GM19452 (cell line): ENCODE measurements at regions not wholly inside any gene's neighbourhood (a gene's known extent, or its start where the extent isn't known, plus 50 kb on each side); places are given as distances from the start of the nearest gene placed in this dataset.

Experiments
- ATAC-seq: cut with Tn5 transposase; IDR thresholded peaks from one replicate; pipeline ENCODE4 v1.9.1; 2021; ENCODE audit not compliant: unreplicated experiment

DNA sequence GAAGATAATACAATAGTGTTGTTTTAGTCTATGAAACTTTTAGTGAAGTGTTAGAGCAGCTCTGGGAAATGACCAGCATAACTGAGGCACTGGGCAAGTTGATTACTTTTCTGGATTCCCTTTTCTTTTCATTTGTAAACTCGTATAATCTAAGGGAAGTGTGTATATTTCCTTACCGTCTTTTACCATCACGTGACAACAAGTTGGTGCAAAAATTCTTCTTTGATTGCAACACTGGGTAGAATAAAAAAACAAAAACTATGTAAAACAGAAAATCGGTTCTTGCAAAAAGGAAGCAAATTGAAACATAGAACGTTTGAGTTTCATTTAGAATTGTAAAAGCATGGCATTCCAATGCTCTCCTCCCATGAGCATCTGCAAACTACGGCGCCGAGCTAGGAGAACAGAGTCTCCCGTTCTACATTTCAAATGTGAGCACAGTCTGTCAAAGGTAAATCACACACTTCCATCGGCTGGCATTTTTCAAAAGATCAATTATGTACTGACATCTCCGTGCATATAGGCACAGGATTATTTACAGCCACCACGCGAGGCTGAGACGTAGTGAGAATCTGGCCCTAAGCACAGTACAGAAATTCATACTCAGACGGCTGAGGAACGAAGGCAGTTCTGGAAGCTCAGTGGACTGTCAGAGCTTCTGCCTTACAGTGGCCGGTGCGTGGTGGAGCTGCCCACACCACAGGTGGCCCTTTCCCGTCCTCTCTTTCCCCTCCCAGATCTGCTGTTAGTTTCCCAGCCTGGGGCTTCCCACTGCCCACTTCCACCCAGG lies 314.0 kb downstream of the BMP7 start:
- ATAC-seq = no peak

DNA sequence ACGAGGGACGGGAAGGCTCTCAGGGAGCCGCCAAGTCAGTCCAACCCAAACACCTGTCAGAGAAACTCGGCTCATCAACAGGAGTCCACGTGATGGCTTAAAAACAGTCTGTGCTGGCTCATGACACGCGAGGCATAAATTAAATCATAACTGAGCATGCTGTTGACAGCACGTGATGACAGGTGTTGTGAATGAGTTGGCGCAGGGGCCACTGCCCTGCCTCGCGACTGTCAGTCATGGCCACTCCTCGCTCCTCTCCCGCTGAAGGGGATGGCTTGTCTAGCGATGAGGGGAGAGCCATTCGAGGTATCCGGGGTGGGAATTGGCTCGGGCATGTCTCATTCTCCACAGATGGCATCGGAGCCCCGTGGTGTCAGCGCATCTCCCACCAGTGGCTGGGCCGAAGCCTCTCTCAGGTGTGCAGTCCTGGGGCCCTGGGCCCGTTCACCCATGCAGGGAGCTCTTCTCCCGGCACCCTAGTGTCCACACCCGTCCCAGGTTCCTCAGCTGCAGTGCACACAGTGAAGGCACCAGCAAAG lies 313.3 kb downstream of the BMP7 start:
- ATAC-seq = no peak

DNA sequence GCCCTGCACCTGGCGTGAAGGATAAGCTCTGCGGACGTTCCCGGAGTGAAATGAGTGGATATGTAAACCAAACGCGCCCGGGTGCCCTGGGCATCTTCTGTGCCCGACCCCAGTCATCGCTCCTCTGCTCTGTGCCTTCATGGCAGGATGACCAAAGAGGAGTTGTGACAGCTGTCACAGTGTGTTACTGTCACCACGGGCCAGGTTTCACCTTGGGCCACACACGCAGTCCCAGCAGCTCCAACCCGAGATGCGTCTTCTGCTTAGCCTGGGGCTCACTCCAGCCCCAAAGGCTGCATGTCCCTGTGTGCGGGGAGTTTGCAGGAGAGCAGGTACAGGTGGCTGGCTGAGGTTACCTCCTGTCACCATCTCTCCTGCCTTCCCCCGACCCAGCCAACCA lies 311.6 kb downstream of the BMP7 start:
- no peak for ATAC-seq

DNA sequence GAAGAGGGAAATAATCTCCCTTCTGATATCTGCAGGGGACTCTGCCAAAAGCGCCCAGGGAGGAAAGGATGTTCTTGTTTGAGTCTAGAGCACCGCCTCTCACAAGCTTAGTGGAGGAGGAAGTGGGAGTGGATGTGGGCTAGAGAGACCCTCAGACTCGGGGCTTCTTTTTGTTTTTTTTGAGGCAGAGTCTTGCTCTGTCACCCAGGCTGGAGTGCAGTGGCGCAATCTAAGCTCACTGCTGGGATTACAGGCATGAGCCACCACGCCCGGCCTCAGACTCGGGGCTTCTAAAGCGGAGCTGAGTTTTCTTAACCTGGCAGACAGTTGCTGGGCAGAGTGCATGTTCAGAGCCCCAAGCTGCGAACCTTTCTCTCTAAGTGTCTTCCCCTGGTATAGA lies 310.8 kb downstream of the BMP7 start:
- ATAC-seq = no peak

DNA sequence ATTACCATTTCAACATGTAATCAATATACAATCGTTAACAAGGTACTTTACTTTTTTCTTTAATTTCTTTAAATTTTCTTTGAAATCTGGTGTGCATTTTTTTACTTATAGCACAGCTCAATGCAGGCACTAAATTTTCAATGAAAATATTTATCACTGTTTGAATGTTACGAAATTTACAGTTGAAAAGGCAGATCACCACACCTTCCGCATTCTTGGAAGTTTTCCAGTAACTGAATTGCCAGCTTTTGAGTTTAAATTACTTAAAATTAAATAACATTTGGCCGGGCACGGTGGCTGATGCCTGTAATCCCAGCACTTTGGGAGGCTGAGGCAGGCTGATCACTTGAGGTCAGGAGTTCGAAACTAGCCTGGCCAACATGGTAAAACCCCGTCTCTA lies 309.9 kb downstream of the BMP7 start:
- ATAC-seq = no peak

DNA sequence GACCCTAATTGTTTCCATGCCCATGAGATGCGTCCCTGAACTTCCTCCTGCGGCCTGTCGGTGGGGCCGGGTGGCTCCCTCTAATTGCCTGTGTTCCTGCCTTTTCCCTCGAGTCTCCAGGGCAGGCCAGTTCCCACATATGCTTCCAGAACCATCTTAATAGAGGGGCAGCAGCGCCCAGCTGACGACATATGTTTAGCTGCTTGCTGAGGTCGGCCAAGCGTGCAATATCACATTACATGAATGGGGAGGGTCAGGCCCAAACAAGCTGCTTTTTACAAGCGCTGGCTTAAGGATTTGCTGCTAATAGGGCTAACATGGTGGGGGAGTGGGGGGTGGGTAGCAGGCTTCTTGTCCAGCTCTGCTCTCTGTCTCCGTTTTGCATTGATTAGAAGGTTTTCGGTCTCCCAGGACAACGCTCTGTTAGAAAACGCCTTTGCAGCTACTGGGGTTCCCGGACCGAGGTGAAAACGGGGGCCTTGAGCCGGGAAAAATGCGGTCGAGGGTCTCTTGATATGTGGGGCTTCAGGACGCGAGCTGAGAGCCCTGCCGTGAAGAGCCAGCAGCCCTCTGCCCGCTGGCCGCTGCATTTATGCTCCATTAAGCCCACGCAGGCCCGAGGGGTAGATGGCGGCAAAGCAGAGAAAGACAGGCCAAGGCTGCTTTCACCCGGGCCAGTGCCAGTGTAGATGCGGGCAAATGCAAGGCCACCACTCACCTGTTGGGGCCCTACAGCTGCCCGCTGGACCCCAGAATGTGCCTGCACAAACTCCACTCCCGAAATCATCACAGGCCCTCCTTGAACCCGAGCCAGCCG lies 308.5 kb downstream of the BMP7 start:
- no peak for ATAC-seq

DNA sequence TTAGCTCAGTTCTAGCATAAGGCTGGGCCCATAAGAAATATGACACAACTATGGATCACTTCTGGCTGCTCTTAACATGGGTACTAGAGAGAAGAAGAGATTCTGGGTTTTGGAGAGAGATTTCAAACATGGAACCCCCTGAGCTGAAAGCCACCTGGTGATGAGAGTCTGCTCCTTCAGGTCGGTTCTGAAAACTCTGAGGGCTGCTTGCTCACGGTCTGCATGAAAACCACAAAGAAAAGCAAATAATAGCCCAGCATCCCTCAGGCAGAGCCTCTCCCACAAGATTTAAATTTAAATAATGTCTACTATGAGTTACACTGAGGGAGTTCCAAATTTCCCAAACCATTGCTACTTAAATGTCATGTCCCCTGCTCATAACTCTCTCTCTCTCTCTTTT lies 301.5 kb downstream of the BMP7 start:
- no peak for ATAC-seq

DNA sequence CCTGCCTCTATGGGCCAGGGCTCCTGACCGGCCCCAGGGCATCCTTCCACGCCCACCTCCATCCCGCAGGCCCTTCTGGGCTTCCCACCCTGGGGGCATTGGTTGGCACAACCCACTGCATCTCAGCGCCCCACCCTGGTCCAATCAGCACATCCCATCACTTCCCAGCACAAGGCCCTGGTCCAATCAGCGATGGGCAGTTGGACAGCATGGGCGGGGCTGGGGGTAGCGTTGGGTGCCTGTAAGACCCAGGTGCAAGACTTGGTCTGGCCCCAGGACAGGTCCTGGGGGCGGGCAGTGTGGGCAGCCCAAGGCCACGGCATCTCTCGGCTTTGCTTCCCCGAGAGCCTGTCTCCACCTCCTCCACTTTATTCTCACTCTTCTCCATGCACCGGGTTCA lies 298.5 kb downstream of the BMP7 start:
- no peak for ATAC-seq

DNA sequence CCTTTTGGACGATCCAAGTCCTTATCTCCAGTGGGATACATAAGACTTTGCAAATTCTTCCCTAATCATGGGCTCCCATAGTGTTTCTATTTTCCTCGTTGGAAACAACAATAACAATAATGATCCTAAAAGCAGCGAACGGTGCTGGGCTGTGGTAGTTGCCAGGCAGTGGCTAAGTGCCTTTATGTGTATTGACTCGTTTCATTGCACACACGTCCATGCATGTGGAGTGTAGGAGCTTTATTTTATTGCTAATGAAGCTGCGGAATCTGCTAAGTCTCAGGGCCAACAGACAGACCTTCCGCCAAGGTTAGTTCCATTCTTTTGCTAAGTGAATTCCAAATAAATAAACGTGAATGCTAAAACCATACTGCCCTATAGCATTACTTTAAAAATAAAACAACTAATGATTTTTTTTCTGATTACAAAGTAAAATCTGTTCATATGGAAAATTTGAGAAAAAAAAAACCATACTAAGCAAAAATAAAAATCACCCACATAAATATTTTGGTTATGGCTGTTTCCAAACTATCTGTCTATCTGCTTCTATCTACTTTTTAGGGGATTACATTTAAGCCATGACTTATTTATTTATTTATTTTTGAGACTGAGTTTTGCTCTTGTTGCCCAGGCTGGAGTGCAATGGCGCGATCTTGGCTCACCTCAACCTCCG lies 297.9 kb downstream of the BMP7 start:
- ATAC-seq = no peak

DNA sequence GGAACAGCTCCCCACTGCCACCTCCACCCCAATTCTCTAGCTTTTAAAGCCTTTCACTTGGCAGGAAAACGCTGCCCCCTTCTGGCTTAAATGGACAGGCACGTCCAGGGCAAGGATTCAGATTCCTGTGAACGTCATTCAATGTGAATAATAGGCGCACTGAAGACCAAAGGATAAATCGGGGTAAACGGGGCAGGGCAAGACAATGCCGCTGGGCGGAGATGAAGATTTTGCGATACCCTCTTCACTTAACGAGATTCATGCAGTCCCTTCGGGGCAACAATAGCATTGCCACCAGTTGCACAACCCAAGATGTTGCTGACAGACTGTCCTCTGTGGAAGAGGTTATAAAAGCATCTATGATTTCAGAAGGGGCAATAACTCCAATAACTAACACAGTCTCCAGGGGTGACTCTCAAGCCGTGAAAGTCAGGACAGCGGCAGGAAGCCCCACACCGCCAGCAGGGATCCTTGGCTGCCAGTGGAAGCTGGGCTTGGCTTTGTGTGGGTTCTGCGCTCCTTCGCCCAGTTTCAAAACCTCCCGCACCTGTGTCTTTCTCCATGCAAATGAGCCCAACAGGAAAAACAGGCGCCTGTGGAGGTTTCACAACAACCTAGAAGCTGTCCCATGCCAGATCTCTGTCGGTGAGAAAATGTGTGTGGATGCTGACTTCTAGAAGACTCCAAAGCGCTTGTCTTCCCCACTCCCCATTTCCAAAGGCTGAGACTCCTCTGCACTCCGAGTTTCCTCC lies 291.8 kb downstream of the BMP7 start:
- ATAC-seq = no peak

GRCh38 chr20:56975838-56976237 lies 290.6 kb downstream of the BMP7 start:
- no peak for ATAC-seq

DNA sequence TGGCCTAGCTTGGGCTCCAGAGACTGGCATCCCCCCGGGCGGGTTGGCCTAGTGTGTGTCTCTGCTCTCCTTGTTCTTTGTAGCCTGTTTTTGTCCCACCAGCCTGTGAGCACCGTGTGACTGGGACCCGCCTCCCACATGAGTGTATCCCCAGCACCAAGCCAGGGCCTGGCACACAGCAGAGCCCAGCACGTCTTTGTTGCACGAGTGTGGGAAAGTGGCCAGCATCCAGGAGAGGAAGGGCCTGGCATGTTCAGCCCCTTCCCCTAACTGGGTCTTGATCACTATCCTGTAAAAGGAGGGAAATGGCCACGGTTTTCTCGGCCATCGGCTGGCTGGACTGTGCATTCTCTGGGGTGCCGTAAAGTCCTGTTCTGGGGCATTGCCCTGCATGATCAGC lies 290.1 kb downstream of the BMP7 start:
- ATAC-seq = no peak

DNA sequence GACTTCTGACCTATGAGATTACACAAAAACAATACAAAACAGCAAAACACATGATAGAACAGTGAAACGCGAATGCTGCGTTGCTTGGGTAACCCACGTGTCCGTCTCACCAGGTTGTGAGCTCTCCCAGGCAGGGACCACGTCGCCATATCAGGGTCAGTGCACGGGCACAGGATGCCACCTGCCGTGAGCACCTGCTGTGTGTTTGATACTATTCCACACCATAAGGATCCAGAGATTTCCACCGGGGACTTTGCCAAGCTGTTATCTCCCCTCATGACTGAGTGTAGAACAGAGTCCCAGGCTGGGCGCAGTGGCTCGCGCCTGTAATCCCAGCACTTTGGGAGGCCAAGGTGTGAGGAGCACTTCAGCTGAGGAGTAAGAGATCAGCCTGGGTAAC lies 288.0 kb downstream of the BMP7 start:
- ATAC-seq = no peak

GRCh38 chr20:56979125-56979524 lies 287.3 kb downstream of the BMP7 start:
- no peak for ATAC-seq

- no peak for ATAC-seq
These were observed 285.1 kb downstream of the BMP7 start for GRCh38 chr20:56981301-56981700.

- no peak for ATAC-seq
These were observed 282.6 kb downstream of the BMP7 start for GRCh38 chr20:56983813-56984212.

DNA sequence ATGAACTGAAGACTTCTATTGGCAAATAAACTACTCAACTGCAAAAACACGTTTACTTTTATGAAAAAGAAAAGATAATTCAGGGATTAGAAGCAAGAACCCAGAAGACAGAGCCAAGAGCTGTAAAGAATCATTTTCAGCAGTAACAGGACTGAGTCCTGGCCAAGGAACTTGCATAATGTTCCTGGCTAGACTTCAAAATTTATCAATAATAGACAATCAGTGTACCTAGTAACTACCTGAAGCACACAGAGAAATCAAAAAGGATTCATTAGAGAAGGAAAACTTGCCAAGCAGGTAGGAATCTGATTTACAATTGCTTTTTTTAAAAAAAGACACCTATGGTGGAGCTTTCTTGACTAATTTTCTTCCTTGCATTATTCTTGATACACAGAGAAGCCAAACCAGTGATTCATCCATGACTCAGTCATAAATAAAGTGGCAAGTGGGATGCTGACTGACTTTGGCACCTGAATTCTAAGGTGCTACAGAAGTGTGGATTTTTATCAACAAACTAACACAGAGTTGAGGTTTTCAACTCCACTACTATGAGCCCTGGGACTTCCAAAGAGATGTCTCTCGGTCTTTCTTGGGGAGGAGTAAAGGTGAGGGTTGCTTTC lies 281.3 kb downstream of the BMP7 start:
- ATAC-seq = no peak

DNA sequence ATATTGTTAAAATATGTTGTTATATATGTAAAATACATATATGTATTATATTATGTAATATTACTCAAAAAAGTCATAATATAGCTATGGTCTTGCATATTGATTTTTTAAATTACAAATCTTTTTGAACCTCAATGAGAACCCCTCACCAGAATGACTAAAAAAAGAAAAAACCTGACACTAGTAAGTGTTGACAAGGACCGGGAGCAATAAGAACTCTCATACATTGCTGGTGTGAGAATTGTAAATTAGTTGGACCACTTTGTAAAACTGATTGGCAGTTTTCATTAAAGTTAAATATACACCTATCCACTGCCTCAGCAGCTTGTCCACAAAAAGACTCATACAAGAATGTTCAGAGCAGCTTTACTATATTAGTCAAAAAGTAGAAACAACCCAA lies 280.0 kb downstream of the BMP7 start:
- no peak for ATAC-seq

DNA sequence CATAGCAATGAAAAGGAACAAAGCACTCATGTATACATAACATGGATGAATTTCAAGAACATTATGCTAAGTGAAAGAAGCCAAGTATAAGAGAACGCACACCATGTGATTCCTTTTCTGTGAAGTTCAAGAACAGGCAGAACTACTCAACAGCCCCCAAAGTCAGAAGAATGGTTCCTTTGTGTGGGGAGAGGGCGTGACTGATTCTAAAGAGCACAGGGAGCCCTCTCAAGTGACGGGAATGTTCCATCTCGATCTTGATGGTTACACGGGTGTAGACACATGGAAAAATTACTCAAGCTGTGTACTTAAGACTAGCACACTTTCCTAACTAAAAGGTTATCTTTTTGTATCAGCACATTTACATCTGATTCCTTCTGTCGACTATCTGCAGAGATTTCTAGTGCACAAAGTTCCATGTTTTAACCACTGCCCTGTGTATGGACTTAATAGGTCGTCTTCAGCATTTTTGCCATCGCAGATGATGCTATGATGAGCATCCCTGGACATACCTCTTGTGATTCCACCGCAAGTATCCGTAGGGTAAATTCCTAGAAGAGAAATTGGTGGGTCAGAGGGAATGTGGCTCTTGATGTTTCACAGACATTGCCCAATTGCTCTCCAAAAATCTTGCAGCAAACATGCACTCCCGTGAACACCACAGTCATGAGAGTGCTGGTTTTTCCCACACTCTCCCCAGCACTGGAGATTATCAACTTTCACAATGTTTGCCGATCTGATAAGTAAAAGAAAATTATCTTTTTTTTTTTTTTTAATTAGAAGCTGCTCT lies 279.3 kb downstream of the BMP7 start:
- no peak for ATAC-seq

- ATAC-seq = no peak
These were observed 278.5 kb downstream of the BMP7 start for GRCh38 chr20:56987986-56988385.
